Heart left ventricle (tissue), 16 donors: ENCODE measurements at regions not wholly inside any gene's neighbourhood (a gene's known extent, or its start where the extent isn't known, plus 50 kb on each side); places are given as distances from the start of the nearest gene placed in this dataset.
"Not testable (repeated sequence)": the region's sequence is repeated elsewhere in the genome, so short reads cannot be mapped to it uniquely, and the experiment has no call there.

Experiments used
- ATAC-seq, 4 donors: fragments of 200-7000 bp; cut with Tn5 transposase; one replicate each; pipeline ENCODE4 v1.9.1; 2020 to 2022; ENCODE audit warnings: moderate library complexity in 4 of 4, mild to moderate bottlenecking in 3 of 4, moderate number of reproducible peaks in 1 of 4
- DNase-seq, 5 donors: peaks; one replicate each; pipeline ENCODE4 v3.0.0-alpha.2; 2020
- H3K27ac ChIP-seq, 12 donors: fragments of 200-600 bp; sonication (generic) in 4 of 12; one replicate each; pipeline versions ENCODE4 v1.5.0 to v1.8.0; 2016 to 2022; ENCODE audit warnings: mild to moderate bottlenecking in 2 of 12
- H3K27me3 ChIP-seq, 9 donors: fragments of 200-600 bp; sonication (generic) in 2 of 9; one replicate each; pipeline versions ENCODE4 v1.5.1 to v1.8.0; 2016 to 2022; ENCODE audit warnings: mild to moderate bottlenecking in 3 of 9
- H3K36me3 ChIP-seq, 9 donors: fragments of 200-600 bp; sonication (generic) in 2 of 9; one replicate each; pipeline versions ENCODE4 v1.5.0 to v1.8.0; 2018 to 2022; ENCODE audit warnings: mild to moderate bottlenecking in 2 of 9
- H3K4me1 ChIP-seq, 12 donors: fragments of 200-600 bp; sonication (generic) in 4 of 12; one replicate each; pipeline versions ENCODE4 v1.5.0 to v1.8.0; 2016 to 2022; ENCODE audit warnings: mild to moderate bottlenecking in 3 of 12
- H3K4me3 ChIP-seq, 12 donors: fragments of 200-600 bp; sonication (generic) in 4 of 12; one replicate each; pipeline versions ENCODE4 v1.5.0 to v1.8.0; 2017 to 2022; ENCODE audit warnings: mild to moderate bottlenecking in 9 of 12, moderate library complexity in 4 of 12
- H3K9me3 ChIP-seq, 12 donors: fragments of 200-600 bp; sonication (generic) in 4 of 12; one replicate each; pipeline versions ENCODE4 v1.5.0 to v1.8.0; 2016 to 2022; ENCODE audit warnings: mild to moderate bottlenecking in 1 of 12
- CTCF ChIP-seq, 12 donors: fragments of 200-600 bp; sonication (generic) in 4 of 12; IDR thresholded peaks; one replicate each; pipeline versions ENCODE4 v1.5.0 to v1.8.0; 2018 to 2022; ENCODE audit warnings: antibody characterized with exemption in 12 of 12, mild to moderate bottlenecking in 5 of 12
- POLR2A ChIP-seq, 2 donors: fragments of 450-650 bp; IDR thresholded peaks; one replicate each; pipeline ENCODE4 v1.6.1; 2017; ENCODE audit warnings: antibody characterized with exemption in 2 of 2, mild to moderate bottlenecking in 2 of 2, moderate library complexity in 2 of 2
- WGBS, 4 donors: extraction: QIAGEN DNeasy Blood & Tissue Kit in 2 of 4; methylation state at CpG; one replicate each; pipeline versions ENCODE4 v1.1.5 to v1.1.7; 2013 to 2018; 5-methylcytosine and 5-hydroxymethylcytosine counted together
- intact Hi-C, 10 donors: fragments of 100-400 bp; cut with DNase I; formaldehyde crosslinking; loops; one replicate each; pipeline versions ENCODE4 v1.11.1 to v1.14.2; 2022
- donor health status: ischemic (EF 13 %, LVEDD 7.1; RV severe dilation, severe dysfunction).
- donor health status: healthy with polysubstance abuse.
- donor health status: DM: no; HTN: yes; CAD: no.
- donor health status: DM: no; HTN: no; CAD: no.
- donor health status: ischemic (EF 25% LVEDD 6.9; RV normal size, moderate dysfunction).
- donor health status: ischemic (EF 25% LVEDD 5.7; RV mildly dilated, moderate dysfunction).
- donor health status: healthy.
- donor health status: DM: yes; HTN: yes; CAD: no.
- donor health status: ischemic (EF 35%, LVEDD 5.7; RV mildly dilated, moderate dysfunction).
- donor health status: nonischemic (EF 11% LVEDD 7.7; RV severe dilation, severe dysfunction).
- donor health status: DM: yes; HTN: yes; CAD: no.
- donor health status: PGD.
- donor health status: ischemic (EF 29% LVEDD 5.4; RV normal size, mild dysfunction).
- donor health status: nonischemic (EF 23%, LVEDD 6.1; RV moderate dilation, normal function).

- Histone ChIP-seq H3K27me3 (no peaks in the 10 kb centered on the region), H3K27ac (no peak overlapping the region), H3K9me3 (no peaks in the 10 kb centered on the region), H3K4me1 (no peaks in the 10 kb centered on the region), H3K36me3 (peaks cover 0 to 5% (median under 1%) of the 10 kb centered on the region in 9 donors), H3K4me3 (no peak overlapping the region)
- 96 to 100% (median 98%) methylated on average over 1 of the region's 1 CpG for WGBS, 4 donors
- DNase-seq (no peak), ATAC-seq (no peak)
- intact Hi-C loops = no loop called here
- TF ChIP-seq POLR2A (IDR thresholded peaks at IDR 0.05) (no peak), CTCF (IDR thresholded peaks at IDR 0.05) (no peak)
Measured at GRCh38 chr10:45545150-45545549, 127.4 kb downstream of the ZFAND4 start.

GRCh38 chr10:45544191-45544590 lies 128.4 kb downstream of the ZFAND4 start:
- H3K27me3 ChIP-seq = no peaks in the 10 kb centered on the region
- H3K4me3 ChIP-seq = no peak overlapping the region

GRCh38 chr10:45541032-45541431 lies 131.5 kb downstream of the ZFAND4 start:
- 95 to 98% (median 95%) methylated on average over 5 of the region's 5 CpGs for WGBS, 4 donors
- ATAC-seq = not testable (repeated sequence)

More at GRCh38 chr10:45544191-45544590, 128.4 kb downstream of the ZFAND4 start:
- no peak for DNase-seq
- no peaks in the 10 kb centered on the region for H3K4me1 ChIP-seq
- no peaks in the 10 kb centered on the region for H3K9me3 ChIP-seq
- WGBS, 4 donors = 41 to 54% (median 48%) methylated on average over 1 of the region's 1 CpG
- ATAC-seq = no peak
- intact Hi-C loops = no loop called here
- no peak overlapping the region for H3K27ac ChIP-seq
- TF ChIP-seq CTCF (IDR thresholded peaks at IDR 0.05) (no peak), POLR2A (IDR thresholded peaks at IDR 0.05) (no peak)
- H3K36me3 ChIP-seq = peaks cover 0 to 5% (median 0%) of the 10 kb centered on the region in 9 donors

GRCh38 chr10:45540589-45540988 lies 132.0 kb downstream of the ZFAND4 start:
- H3K36me3 ChIP-seq, H3K9me3 ChIP-seq, H3K4me1 ChIP-seq, H3K4me3 ChIP-seq, ATAC-seq, DNase-seq, H3K27me3 ChIP-seq, H3K27ac ChIP-seq, intact Hi-C loops: not testable (repeated sequence)
- 90 to 98% (median 91%) methylated on average over 1 to 2 of the region's 2 CpGs for WGBS, 4 donors

More at GRCh38 chr10:45541032-45541431, 131.5 kb downstream of the ZFAND4 start:
- H3K27me3 ChIP-seq, H3K9me3 ChIP-seq, H3K27ac ChIP-seq, DNase-seq, H3K4me3 ChIP-seq, H3K36me3 ChIP-seq, H3K4me1 ChIP-seq, intact Hi-C loops: not testable (repeated sequence)

GRCh38 chr10:45539569-45539968 lies 133.0 kb downstream of the ZFAND4 start:
- H3K27ac ChIP-seq, H3K9me3 ChIP-seq, H3K27me3 ChIP-seq, H3K4me3 ChIP-seq, H3K4me1 ChIP-seq, H3K36me3 ChIP-seq, DNase-seq, ATAC-seq, intact Hi-C loops: not testable (repeated sequence)
- WGBS, 4 donors = 71 to 83% (median 76%) methylated on average over 1 of the region's 1 CpG

GRCh38 chr10:45534572-45534971 lies 138.0 kb downstream of the ZFAND4 start:
- H3K27me3 ChIP-seq = no peaks in the 10 kb centered on the region
- no peak overlapping the region for H3K27ac ChIP-seq
- DNase-seq (no peak), ATAC-seq (no peak)
- intact Hi-C loops = no loop called here
- peaks cover 0 to 7% (median 0%) of the 10 kb centered on the region in 12 donors for H3K4me1 ChIP-seq
- H3K36me3 ChIP-seq = peaks cover 0 to 18% (median 5%) of the 10 kb centered on the region in 9 donors
- TF ChIP-seq CTCF (IDR thresholded peaks at IDR 0.05) = no peak
- TF ChIP-seq POLR2A (IDR thresholded peaks at IDR 0.05) = no peak
- 96 to 99% (median 97%) methylated on average over 2 of the region's 2 CpGs for WGBS, 4 donors
- no peak overlapping the region for H3K4me3 ChIP-seq
- peaks cover 0 to 7% (median 0%) of the 10 kb centered on the region in 12 donors for H3K9me3 ChIP-seq
